ENCODE measurements at regions not wholly inside any gene's neighbourhood (a gene's known extent, or its start where the extent isn't known, plus 50 kb on each side); places are given as distances from the start of the nearest gene placed in this dataset.

DNA sequence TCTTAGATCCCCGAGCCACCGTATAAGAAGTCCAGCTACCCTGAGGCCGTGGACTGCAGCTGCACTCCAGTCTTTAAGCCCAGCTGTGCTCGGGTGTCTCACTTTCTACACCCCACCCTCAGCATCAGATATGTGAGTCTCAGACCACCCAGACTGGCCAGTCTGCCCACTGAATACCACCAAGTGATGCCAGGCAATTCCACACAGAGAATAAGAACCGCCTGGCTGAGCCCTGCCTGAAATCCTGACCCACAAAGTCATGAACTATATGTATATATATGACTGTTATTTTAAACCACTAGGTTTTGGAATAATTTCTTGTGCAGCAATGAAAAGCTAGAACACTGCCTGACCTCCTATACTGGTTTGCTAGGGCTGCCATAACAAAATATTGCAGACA is 106.7 kb downstream of the FOXF2 start:
- TF ChIP-seq CTCF (IDR thresholded peaks at IDR 0.05) (no peak), POLR2A (IDR thresholded peaks at IDR 0.05) (no peak), POLR2AphosphoS5 (IDR thresholded peaks at IDR 0.05) (no peak), EP300 (IDR thresholded peaks at IDR 0.05) (no peak)

All from upper lobe of left lung (tissue), 4 donors.